ENCODE measurements at regions not wholly inside any gene's neighbourhood (a gene's known extent, or its start where the extent isn't known, plus 50 kb on each side); places are given as distances from the start of the nearest gene placed in this dataset.

DNA sequence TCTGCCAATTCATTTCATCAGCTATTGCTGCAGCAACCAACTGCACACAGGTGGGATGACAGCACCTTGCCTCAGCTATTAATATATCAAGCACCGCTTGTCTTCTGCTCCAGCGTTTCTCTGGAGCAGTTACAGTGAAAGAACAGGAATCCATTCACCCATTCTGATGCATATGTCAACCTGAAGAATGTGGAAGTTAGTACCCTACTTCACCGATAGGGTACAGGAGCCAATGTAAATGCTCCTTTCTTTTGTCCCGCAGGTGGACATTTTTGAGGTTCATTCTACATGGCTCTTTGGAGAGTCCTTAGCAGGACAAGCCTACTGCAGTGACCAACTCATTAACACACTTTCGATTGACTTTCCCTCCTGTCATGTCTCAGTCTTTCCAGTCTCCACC is 104.4 kb upstream of the PRNP start:
- TF ChIP-seq, protein P1, sequence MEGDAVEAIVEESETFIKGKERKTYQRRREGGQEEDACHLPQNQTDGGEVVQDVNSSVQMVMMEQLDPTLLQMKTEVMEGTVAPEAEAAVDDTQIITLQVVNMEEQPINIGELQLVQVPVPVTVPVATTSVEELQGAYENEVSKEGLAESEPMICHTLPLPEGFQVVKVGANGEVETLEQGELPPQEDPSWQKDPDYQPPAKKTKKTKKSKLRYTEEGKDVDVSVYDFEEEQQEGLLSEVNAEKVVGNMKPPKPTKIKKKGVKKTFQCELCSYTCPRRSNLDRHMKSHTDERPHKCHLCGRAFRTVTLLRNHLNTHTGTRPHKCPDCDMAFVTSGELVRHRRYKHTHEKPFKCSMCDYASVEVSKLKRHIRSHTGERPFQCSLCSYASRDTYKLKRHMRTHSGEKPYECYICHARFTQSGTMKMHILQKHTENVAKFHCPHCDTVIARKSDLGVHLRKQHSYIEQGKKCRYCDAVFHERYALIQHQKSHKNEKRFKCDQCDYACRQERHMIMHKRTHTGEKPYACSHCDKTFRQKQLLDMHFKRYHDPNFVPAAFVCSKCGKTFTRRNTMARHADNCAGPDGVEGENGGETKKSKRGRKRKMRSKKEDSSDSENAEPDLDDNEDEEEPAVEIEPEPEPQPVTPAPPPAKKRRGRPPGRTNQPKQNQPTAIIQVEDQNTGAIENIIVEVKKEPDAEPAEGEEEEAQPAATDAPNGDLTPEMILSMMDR (IDR thresholded peaks at IDR 0.05; ENCODE audit: borderline replicate concordance, extremely low read depth, low read length, poor library complexity, severe bottlenecking), result no peak
- no peak for TF ChIP-seq EZH2 (IDR thresholded peaks at IDR 0.05; ENCODE audit: borderline replicate concordance, low read depth, low read length, severe bottlenecking)

All from DND-41 (cell line).